ENCODE measurements at regions not wholly inside any gene's neighbourhood (a gene's known extent, or its start where the extent isn't known, plus 50 kb on each side); places are given as distances from the start of the nearest gene placed in this dataset.
"Not testable (repeated sequence)": the region's sequence is repeated elsewhere in the genome, so short reads cannot be mapped to it uniquely, and the experiment has no call there.

GRCh38 chr2:81043681-81044080, 739.1 kb upstream of the LRRTM1 start:
- Histone ChIP-seq H3K4me1 (replicated peaks) (no peaks in the 10 kb centered on the region), H3K4me3 (no peak overlapping the region), H3K27me3 (replicated peaks) (no peaks in the 10 kb centered on the region), H3K36me3 (no peaks in the 10 kb centered on the region), H3K9me3 (replicated peaks) (no peaks in the 10 kb centered on the region; the same call in 1 of the 2 replicates), H3K27ac (no peak overlapping the region)
- DNase-seq (ENCODE audit: low read depth in 1 of 2, low spot score in 2 of 2), result no peak

- Histone ChIP-seq H3K4me3 (no peak overlapping the region), H3K4me1 (replicated peaks) (no peaks in the 10 kb centered on the region), H3K27ac (no peak overlapping the region), H3K36me3 (no peaks in the 10 kb centered on the region), H3K27me3 (replicated peaks) (no peaks in the 10 kb centered on the region), H3K9me3 (replicated peaks) (peaks cover 8% of the 10 kb centered on the region; the same call in 1 of the 2 replicates)
- no peak for DNase-seq (ENCODE audit: low read depth in 1 of 2, low spot score in 2 of 2)
Measured at GRCh38 chr2:81007104-81007503, 702.6 kb upstream of the LRRTM1 start.

GRCh38 chr2:81002906-81003305, 698.4 kb upstream of the LRRTM1 start:
- H3K4me1 ChIP-seq (replicated peaks), result no peaks in the 10 kb centered on the region
- peaks cover 8% of the 10 kb centered on the region; the same call in 1 of the 2 replicates for H3K9me3 ChIP-seq (replicated peaks)
- no peaks in the 10 kb centered on the region for H3K27me3 ChIP-seq (replicated peaks)
- no peaks in the 10 kb centered on the region for H3K36me3 ChIP-seq
- no peak for DNase-seq (ENCODE audit: low read depth in 1 of 2, low spot score in 2 of 2)
- H3K27ac ChIP-seq, result no peak overlapping the region
- no peak overlapping the region for H3K4me3 ChIP-seq

DNA sequence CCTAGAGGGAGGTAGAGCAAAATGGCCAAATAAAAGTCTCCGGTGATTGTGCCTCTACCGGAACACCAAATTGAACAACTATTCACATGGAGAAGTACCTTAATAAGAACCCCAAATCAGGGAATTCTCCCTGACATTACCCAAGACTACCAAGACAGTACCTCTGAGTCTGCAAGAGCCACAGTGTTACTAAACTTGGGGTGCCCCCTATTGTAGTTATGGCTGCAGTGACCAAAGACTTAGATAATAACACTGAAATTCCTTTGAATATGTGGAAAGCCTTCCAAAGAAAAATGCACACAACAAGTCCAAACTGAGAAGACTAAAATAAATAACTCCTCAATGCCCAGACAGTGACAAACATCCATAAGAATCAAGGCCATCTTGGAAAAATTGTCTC, 682.9 kb upstream of the LRRTM1 start:
- no peaks in the 10 kb centered on the region for H3K27me3 ChIP-seq (replicated peaks)
- no peak overlapping the region for H3K4me3 ChIP-seq
- H3K9me3 ChIP-seq (replicated peaks), result peaks cover 11% of the 10 kb centered on the region
- no peaks in the 10 kb centered on the region for H3K4me1 ChIP-seq (replicated peaks)
- no peak overlapping the region for H3K27ac ChIP-seq
- DNase-seq (ENCODE audit: low read depth in 1 of 2, low spot score in 2 of 2), result no peak
- H3K36me3 ChIP-seq, result no peaks in the 10 kb centered on the region

DNA sequence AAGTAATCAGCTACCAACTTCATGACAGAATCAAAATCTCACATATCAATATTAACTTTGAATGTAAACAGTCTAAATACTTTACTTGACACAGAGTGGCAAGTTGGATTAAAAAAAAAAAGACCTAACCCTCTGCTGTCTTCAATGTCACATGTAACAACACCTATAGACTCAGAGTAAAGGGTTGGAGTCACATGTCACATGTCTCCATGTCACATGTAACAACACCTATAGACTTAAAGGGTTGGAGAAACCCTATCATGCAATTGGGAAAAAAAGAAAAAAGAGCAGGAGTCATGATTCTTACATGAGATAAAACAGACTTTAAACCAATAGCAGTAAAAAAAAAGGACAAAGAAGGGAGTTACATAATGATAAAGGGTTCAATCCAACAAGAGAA, 665.3 kb upstream of the LRRTM1 start:
- Histone ChIP-seq H3K36me3 (no peaks in the 10 kb centered on the region), H3K27ac (no peak overlapping the region), H3K9me3 (replicated peaks) (peaks cover 8% of the 10 kb centered on the region; the same call in 1 of the 2 replicates), H3K4me1 (replicated peaks) (no peaks in the 10 kb centered on the region), H3K27me3 (replicated peaks) (no peaks in the 10 kb centered on the region), H3K4me3 (no peak overlapping the region)
- no peak for DNase-seq (ENCODE audit: low read depth in 1 of 2, low spot score in 2 of 2)

DNA sequence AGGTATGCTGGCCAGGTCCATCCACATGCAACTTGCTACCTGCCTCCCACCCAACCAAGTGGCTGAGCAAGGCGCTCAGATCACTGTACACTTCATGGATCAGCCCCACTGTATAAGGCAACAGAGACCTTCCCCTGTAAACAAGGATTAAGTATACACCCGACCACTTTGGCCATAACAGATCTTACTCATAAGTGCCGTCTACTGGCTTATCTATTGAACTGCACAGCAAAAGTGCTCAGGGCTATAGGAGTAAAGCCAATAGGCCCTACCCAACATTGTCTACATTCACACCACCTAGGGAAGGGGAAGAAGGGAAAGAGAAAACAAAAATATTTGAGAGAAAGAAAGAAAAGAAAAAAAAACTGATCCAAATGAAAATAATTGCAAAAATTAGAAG, 663.9 kb upstream of the LRRTM1 start:
- DNase-seq (ENCODE audit: low read depth in 1 of 2, low spot score in 2 of 2), result no peak
- Histone ChIP-seq H3K4me3 (no peak overlapping the region), H3K4me1 (replicated peaks) (no peaks in the 10 kb centered on the region), H3K27ac (no peak overlapping the region), H3K36me3 (no peaks in the 10 kb centered on the region), H3K9me3 (replicated peaks) (peaks cover 8% of the 10 kb centered on the region), H3K27me3 (replicated peaks) (no peaks in the 10 kb centered on the region)

- DNase-seq (ENCODE audit: low read depth in 1 of 2, low spot score in 2 of 2), result no peak
- no peaks in the 10 kb centered on the region for H3K36me3 ChIP-seq
- H3K4me1 ChIP-seq (replicated peaks), result no peaks in the 10 kb centered on the region
- H3K4me3 ChIP-seq, result no peak overlapping the region
- H3K27me3 ChIP-seq (replicated peaks), result no peaks in the 10 kb centered on the region
- peaks cover under 1% of the 10 kb centered on the region; the same call in 1 of the 2 replicates for H3K9me3 ChIP-seq (replicated peaks)
- H3K27ac ChIP-seq, result no peak overlapping the region
Measured at GRCh38 chr2:80947601-80948130, 643.1 kb upstream of the LRRTM1 start.

GRCh38 chr2:80943487-80943886, 638.9 kb upstream of the LRRTM1 start:
- no peak overlapping the region for H3K4me3 ChIP-seq
- H3K27ac ChIP-seq, result no peak overlapping the region
- DNase-seq (ENCODE audit: low read depth in 1 of 2, low spot score in 2 of 2), result no peak
- H3K9me3 ChIP-seq (replicated peaks), result peaks cover 3% of the 10 kb centered on the region; the same call in 1 of the 2 replicates
- no peaks in the 10 kb centered on the region for H3K27me3 ChIP-seq (replicated peaks)
- no peaks in the 10 kb centered on the region for H3K36me3 ChIP-seq
- no peaks in the 10 kb centered on the region for H3K4me1 ChIP-seq (replicated peaks)

- no peak overlapping the region for H3K4me3 ChIP-seq
- peaks cover 3% of the 10 kb centered on the region; the same call in 1 of the 2 replicates for H3K9me3 ChIP-seq (replicated peaks)
- no peaks in the 10 kb centered on the region for H3K36me3 ChIP-seq
- H3K27ac ChIP-seq, result no peak overlapping the region
- no peaks in the 10 kb centered on the region for H3K27me3 ChIP-seq (replicated peaks)
- H3K4me1 ChIP-seq (replicated peaks), result no peaks in the 10 kb centered on the region
- no peak for DNase-seq (ENCODE audit: low read depth in 1 of 2, low spot score in 2 of 2)
Measured at GRCh38 chr2:80942766-80943165, 638.2 kb upstream of the LRRTM1 start.

GRCh38 chr2:80938463-80938862, 633.9 kb upstream of the LRRTM1 start:
- H3K4me1 ChIP-seq (replicated peaks), result no peaks in the 10 kb centered on the region
- no peak for DNase-seq (ENCODE audit: low read depth in 1 of 2, low spot score in 2 of 2)
- no peak overlapping the region for H3K4me3 ChIP-seq
- no peaks in the 10 kb centered on the region for H3K27me3 ChIP-seq (replicated peaks)
- no peak overlapping the region for H3K27ac ChIP-seq
- H3K36me3 ChIP-seq, result no peaks in the 10 kb centered on the region
- 0 out of 2 replicates have a peak, but pooled peaks cover 3% of the 10 kb centered on the region for H3K9me3 ChIP-seq (replicated peaks)

DNA sequence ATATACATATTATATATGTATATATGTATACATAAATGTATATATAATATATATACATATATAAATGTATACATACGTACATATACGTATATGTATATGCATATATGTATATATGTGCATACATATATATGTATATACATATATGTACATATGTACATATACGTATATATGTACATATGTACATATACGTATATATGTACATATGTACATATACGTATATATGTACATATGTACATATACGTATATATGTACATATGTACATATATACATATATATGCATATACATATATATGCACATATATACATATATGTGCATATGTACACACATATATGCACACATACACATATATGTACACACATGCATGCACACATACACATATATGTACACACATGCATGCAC, 627.3 kb upstream of the LRRTM1 start:
- not testable (repeated sequence) for H3K27me3 ChIP-seq (replicated peaks); H3K4me3 ChIP-seq; H3K9me3 ChIP-seq (replicated peaks); H3K4me1 ChIP-seq (replicated peaks); H3K36me3 ChIP-seq; DNase-seq (ENCODE audit: low read depth in 1 of 2, low spot score in 2 of 2); H3K27ac ChIP-seq

DNA sequence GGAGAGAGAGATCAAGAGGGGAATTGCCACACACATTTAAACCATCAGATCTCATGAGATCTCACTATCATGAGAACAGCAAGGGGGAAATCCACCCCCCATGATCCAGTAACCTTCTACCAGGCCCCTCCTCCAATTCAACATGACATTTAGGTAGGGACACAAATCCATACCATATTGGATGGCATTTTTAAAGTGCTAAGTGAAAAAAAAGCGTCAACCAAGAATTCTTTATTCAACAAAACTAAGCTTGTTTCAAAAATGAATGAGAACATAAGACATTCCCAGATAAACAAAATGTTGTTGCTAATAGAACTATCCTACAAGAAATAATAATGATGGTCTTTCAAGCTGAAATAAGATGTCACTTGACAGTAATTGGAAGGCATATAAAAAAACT, 626.2 kb upstream of the LRRTM1 start:
- Histone ChIP-seq H3K27me3 (replicated peaks) (no peaks in the 10 kb centered on the region), H3K4me3 (no peak overlapping the region), H3K36me3 (no peaks in the 10 kb centered on the region), H3K9me3 (replicated peaks) (no peaks in the 10 kb centered on the region), H3K27ac (no peak overlapping the region), H3K4me1 (replicated peaks) (no peaks in the 10 kb centered on the region)
- no peak for DNase-seq (ENCODE audit: low read depth in 1 of 2, low spot score in 2 of 2)

DNA sequence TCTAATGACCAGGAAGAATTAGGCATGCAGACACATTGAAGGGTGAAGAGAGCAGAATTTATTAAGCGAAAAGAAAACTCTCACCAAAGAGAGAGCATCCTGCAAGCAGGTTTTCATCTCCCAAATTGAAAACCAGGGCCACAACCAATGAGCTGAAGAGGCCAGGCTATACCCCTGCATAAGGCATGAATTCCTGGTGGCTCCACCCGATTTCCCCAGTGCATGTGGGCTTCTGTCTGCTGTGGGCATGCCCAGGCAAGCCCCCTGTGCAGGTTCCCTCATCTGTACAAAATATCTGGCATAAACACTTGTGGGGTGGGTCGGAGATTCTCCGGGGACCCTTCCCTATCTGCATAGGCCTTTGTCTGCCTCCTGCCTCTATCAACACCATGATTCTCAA, 621.6 kb upstream of the LRRTM1 start:
- H3K4me3 ChIP-seq, result no peak overlapping the region
- H3K36me3 ChIP-seq, result no peaks in the 10 kb centered on the region
- H3K9me3 ChIP-seq (replicated peaks), result peaks cover 3% of the 10 kb centered on the region; the same call in 1 of the 2 replicates
- H3K4me1 ChIP-seq (replicated peaks), result no peaks in the 10 kb centered on the region
- no peaks in the 10 kb centered on the region for H3K27me3 ChIP-seq (replicated peaks)
- H3K27ac ChIP-seq, result no peak overlapping the region
- DNase-seq (ENCODE audit: low read depth in 1 of 2, low spot score in 2 of 2), result no peak

DNA sequence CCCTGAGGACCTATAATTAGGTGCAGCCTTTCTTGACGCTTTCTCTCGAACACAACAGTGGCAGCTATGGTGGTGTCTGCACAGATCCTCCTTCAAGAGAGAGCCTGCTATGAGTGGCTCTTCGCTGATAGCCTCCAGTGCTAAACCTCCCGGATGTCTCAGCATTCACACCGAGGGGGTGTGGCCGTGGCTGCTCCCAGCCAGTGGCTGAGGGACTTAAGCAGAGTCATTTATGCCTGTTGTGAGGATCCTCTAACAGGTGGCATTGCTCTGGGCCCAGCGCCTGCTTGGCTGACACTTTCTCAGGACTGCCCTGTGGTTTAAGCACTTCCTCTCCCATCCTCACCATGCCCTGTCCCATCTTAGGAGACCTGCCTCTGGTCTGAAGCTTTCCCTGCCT, 592.0 kb upstream of the LRRTM1 start:
- no peak for DNase-seq (ENCODE audit: low read depth in 1 of 2, low spot score in 2 of 2)
- H3K4me1 ChIP-seq (replicated peaks), result no peaks in the 10 kb centered on the region
- H3K27me3 ChIP-seq (replicated peaks), result no peaks in the 10 kb centered on the region
- H3K27ac ChIP-seq, result no peak overlapping the region
- H3K4me3 ChIP-seq, result no peak overlapping the region
- H3K9me3 ChIP-seq (replicated peaks), result no peaks in the 10 kb centered on the region; the same call in none of the 2 replicates
- no peaks in the 10 kb centered on the region for H3K36me3 ChIP-seq

- H3K4me3 ChIP-seq, result no peak overlapping the region
- no peak overlapping the region for H3K27ac ChIP-seq
- H3K9me3 ChIP-seq (replicated peaks), result no peaks in the 10 kb centered on the region; the same call in none of the 2 replicates
- no peaks in the 10 kb centered on the region for H3K4me1 ChIP-seq (replicated peaks)
- H3K27me3 ChIP-seq (replicated peaks), result no peaks in the 10 kb centered on the region
- H3K36me3 ChIP-seq, result no peaks in the 10 kb centered on the region
- no peak for DNase-seq (ENCODE audit: low read depth in 1 of 2, low spot score in 2 of 2)
Measured at GRCh38 chr2:80894486-80894885, 589.9 kb upstream of the LRRTM1 start.
